WTC11 (cell line): ENCODE measurements at regions not wholly inside any gene's neighbourhood (a gene's known extent, or its start where the extent isn't known, plus 50 kb on each side); places are given as distances from the start of the nearest gene placed in this dataset.

Experiments
- ATAC-seq: fragments of 200-7000 bp; cut with Tn5 transposase; 2 replicates; pipeline ENCODE4 v1.10.0; 2021; ENCODE audit warnings: mild to moderate bottlenecking, moderate library complexity
- CTCF ChIA-PET: fragments of 300-600 bp; sonication (Branson Sonifier 250); formaldehyde crosslinking; loops from one replicate; lab custom pipeline; 2021; ENCODE audit warnings: antibody characterized with exemption; lab: Charles Lee
- POLR2A ChIA-PET: fragments of 350-600 bp; sonication (Branson Sonifier 250); formaldehyde crosslinking; loops from one replicate; lab custom pipeline; 2021; ENCODE audit warnings: antibody characterized with exemption; lab: Charles Lee
- DNase-seq: peaks from one replicate; pipeline ENCODE4 v3.0.0; 2021; ENCODE audit warnings: low spot score
- H3K27ac Mint-ChIP-seq: 2 replicates; pipeline ENCODE4 v1.8.0; 2021; ENCODE audit warnings: mixed read lengths
- H3K27me3 Mint-ChIP-seq: 2 replicates; pipeline ENCODE4 v1.8.0; 2021; ENCODE audit warnings: low read depth, mild to moderate bottlenecking, moderate library complexity, mixed read lengths
- H3K36me3 Mint-ChIP-seq: 2 replicates; pipeline ENCODE4 v1.8.0; 2021; ENCODE audit warnings: mixed read lengths
- H3K4me1 Mint-ChIP-seq: 2 replicates; pipeline ENCODE4 v1.8.0; 2022; ENCODE audit warnings: mixed read lengths
- H3K4me3 Mint-ChIP-seq: 2 replicates; pipeline ENCODE4 v1.8.0; 2021; ENCODE audit warnings: mild to moderate bottlenecking, moderate library complexity, mixed read lengths
- H3K9me3 Mint-ChIP-seq: 2 replicates; pipeline ENCODE4 v1.8.0; 2021; ENCODE audit warnings: mixed read lengths
- CREB1 ChIP-seq: sonication (generic); formaldehyde crosslinking; IDR thresholded peaks from 2 replicates; pipeline ENCODE4 v1.8.0; 2023; ENCODE audit warnings: mild to moderate bottlenecking, missing genetic modification reagents
- CTCF ChIP-seq: fragments of 200-600 bp; IDR thresholded peaks from 2 replicates; pipeline ENCODE4 v1.8.0; 2022; ENCODE audit warnings: antibody characterized with exemption
- ETV6 ChIP-seq: sonication (generic); formaldehyde crosslinking; IDR thresholded peaks from 2 replicates; pipeline ENCODE4 v1.8.1; 2022; ENCODE audit warnings: mild to moderate bottlenecking, missing genetic modification reagents
- FOXK1 ChIP-seq: sonication (generic); formaldehyde crosslinking; IDR thresholded peaks from 2 replicates; pipeline ENCODE4 v1.8.0; 2022; ENCODE audit warnings: mild to moderate bottlenecking, moderate library complexity, missing genetic modification reagents
- HMGXB4 ChIP-seq: sonication (generic); formaldehyde crosslinking; IDR thresholded peaks from 2 replicates; pipeline ENCODE4 v1.8.1; 2023; ENCODE audit warnings: mild to moderate bottlenecking, moderate library complexity, missing genetic modification reagents
- JUN ChIP-seq: sonication (generic); formaldehyde crosslinking; IDR thresholded peaks from 2 replicates; pipeline ENCODE4 v1.8.0; 2023; ENCODE audit warnings: mild to moderate bottlenecking, missing genetic modification reagents
- MXD4 ChIP-seq: fragments of 250-450 bp; sonication (Bioruptor Pico); IDR thresholded peaks from 2 replicates; pipeline ENCODE4 v1.8.0; 2021; ENCODE audit warnings: mild to moderate bottlenecking, moderate library complexity, borderline replicate concordance
- MYBL2 ChIP-seq: sonication (generic); formaldehyde crosslinking; IDR thresholded peaks from 2 replicates; pipeline ENCODE4 v1.8.1; 2023; ENCODE audit warnings: mild to moderate bottlenecking, moderate library complexity, missing genetic modification reagents
- NFE2L1 ChIP-seq: sonication (generic); formaldehyde crosslinking; IDR thresholded peaks from 2 replicates; pipeline ENCODE4 v1.8.1; 2023; ENCODE audit warnings: missing genetic modification reagents
- OVOL2 ChIP-seq: fragments of 250-450 bp; sonication (Bioruptor Pico); IDR thresholded peaks from 2 replicates; pipeline ENCODE4 v1.9.0; 2021; ENCODE audit warnings: mild to moderate bottlenecking, borderline replicate concordance
- TP53 ChIP-seq: sonication (generic); formaldehyde crosslinking; IDR thresholded peaks from 2 replicates; pipeline ENCODE4 v1.8.1; 2023; ENCODE audit warnings: mild to moderate bottlenecking, missing genetic modification reagents
- ZBTB21 ChIP-seq: sonication (generic); formaldehyde crosslinking; IDR thresholded peaks from 2 replicates; pipeline ENCODE4 v1.8.1; 2023; ENCODE audit warnings: mild to moderate bottlenecking, missing genetic modification reagents, borderline replicate concordance
- ZNF532 ChIP-seq: fragments of 250-450 bp; sonication (Bioruptor Pico); IDR thresholded peaks from 2 replicates; pipeline ENCODE4 v1.9.0; 2021; ENCODE audit warnings: mild to moderate bottlenecking, borderline replicate concordance
- TF ChIP-seq, protein P1 (sequence below): sonication (generic); formaldehyde crosslinking; IDR thresholded peaks from 2 replicates; pipeline ENCODE4 v1.8.0; 2022; ENCODE audit warnings: mild to moderate bottlenecking, missing genetic modification reagents
- TF ChIP-seq, protein P2 (sequence below): fragments of 250-450 bp; sonication (Bioruptor Pico); IDR thresholded peaks from 2 replicates; pipeline ENCODE4 v1.8.0; 2021; ENCODE audit warnings: mild to moderate bottlenecking
- TF ChIP-seq, protein P3 (sequence below): sonication (generic); formaldehyde crosslinking; IDR thresholded peaks from 2 replicates; pipeline ENCODE4 v1.8.1; 2022; ENCODE audit warnings: low read depth, missing genetic modification reagents, borderline replicate concordance

DNA sequence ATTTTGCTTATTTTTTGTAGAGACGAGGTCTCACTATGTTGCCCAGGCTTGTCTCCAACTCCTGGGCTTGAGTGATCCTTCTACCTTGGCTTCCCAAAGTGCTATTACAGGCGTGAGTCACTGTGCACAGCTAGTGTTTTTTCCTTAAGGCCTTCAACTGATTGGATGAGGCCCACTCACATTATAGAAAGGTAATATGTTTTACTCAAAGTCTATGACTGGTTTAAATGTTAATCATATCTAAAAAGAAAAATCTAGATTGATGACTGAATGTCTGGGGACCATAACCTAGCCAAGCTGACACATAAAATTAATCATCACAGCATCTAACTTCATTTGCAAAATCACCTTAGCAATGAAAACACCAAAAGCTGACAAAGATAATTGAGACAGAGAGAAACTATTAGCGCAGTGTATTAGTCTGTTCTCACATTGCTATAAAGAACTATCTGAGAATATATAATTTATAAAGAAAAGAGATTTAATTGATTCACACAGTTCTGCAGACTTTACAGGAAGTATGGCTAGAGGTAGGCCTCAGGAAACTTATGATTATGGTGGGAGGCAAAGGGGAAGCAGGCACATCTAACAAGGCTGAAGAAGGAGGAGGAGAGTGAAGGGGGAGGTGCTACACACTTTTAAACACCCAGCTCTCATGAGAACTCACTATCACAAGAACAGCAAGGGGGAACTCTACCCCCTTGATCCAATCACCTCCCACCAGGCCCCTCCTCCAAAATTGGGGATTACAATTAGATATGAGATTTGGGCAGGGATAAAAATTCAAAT lies 66.8 kb upstream of the ARHGAP18 start:
- Mint-ChIP-seq H3K36me3 (peaks cover 5% of the 10 kb centered on the region; the same call in 1 of the 2 replicates), H3K4me3 (no peak overlapping the region)
- POLR2A ChIA-PET = no interaction called here

GRCh38 chr6:129774697-129775447 lies 64.9 kb upstream of the ARHGAP18 start:
- H3K27me3 Mint-ChIP-seq = peaks cover 3% of the 10 kb centered on the region; the same call in 1 of the 2 replicates
- peaks cover 6% of the 10 kb centered on the region for H3K4me1 Mint-ChIP-seq
- H3K9me3 Mint-ChIP-seq = peaks cover 24% of the 10 kb centered on the region
- TF ChIP-seq ETV6 (CRISPR knock-in tag) = no peak
- no peak for TF ChIP-seq OVOL2 (CRISPR knock-in tag)
- TF ChIP-seq, protein P1, sequence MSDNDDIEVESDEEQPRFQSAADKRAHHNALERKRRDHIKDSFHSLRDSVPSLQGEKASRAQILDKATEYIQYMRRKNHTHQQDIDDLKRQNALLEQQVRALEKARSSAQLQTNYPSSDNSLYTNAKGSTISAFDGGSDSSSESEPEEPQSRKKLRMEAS (CRISPR knock-in tag) = peak; percentile 22; the same call in 1 of the 2 replicates
- 0 out of 2 replicates have a peak, but pooled peaks have one; percentile 19 for TF ChIP-seq FOXK1 (CRISPR knock-in tag)
- TF ChIP-seq MYBL2 = no peak
- peak; percentile 90 for TF ChIP-seq CTCF
- TF ChIP-seq HMGXB4 (CRISPR knock-in tag) = 0 out of 2 replicates have a peak, but pooled peaks have one; percentile 19
- peak overlapping the region; percentile 60 for H3K4me3 Mint-ChIP-seq
- POLR2A ChIA-PET = no interaction called here
- no peak overlapping the region for H3K27ac Mint-ChIP-seq
- CTCF ChIA-PET = interaction anchor here (0.6 to 2.2 kb wide), 46 partner anchors 8 to 508 kb away, joined by 3 to 31 read pairs (median 4); partner anchors contain the start of gene ARHGAP18
- peak; percentile 95 for ATAC-seq
- DNase-seq = peak; percentile 86
- H3K36me3 Mint-ChIP-seq = peaks cover 5% of the 10 kb centered on the region; the same call in 1 of the 2 replicates

More for the DNA sequence above, 66.8 kb upstream of the ARHGAP18 start:
- H3K27me3 Mint-ChIP-seq = no peaks in the 10 kb centered on the region
- H3K4me1 Mint-ChIP-seq = peaks cover 6% of the 10 kb centered on the region
- H3K9me3 Mint-ChIP-seq = peaks cover 21% of the 10 kb centered on the region
- no peak for TF ChIP-seq CREB1 (CRISPR knock-in tag)
- TF ChIP-seq, all 79 proteins: peak for 0
- no peak for DNase-seq
- H3K27ac Mint-ChIP-seq = no peak overlapping the region
- CTCF ChIA-PET = interaction anchor here (0.9 to 1.5 kb wide), 2 partner anchors 160 to 244 kb away, joined by 3 read pairs; no protein-coding TSS in a partner anchor
- no peak for ATAC-seq

DNA sequence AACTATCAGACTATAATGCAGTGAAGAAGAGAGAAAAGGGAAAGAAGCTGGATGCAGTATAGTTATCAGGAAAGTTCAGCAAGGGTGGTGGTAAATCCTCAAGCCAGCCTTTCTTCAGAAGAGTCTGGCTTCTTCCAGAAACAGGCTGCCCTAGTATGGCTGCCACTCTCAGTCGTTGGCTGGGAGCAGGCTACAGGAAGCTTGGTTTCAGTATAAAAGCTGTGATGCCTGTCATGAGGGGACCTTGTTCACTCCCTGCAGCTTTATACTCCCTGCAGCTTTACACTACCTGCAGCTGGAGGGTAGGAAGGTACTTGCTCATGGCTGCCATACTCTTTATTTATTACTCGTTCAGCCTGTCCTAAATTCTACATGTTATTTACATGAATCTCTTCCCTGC lies 63.3 kb upstream of the ARHGAP18 start:
- ChIA-PET POLR2A (interaction anchor here (0.6 kb wide), 1 partner anchor 134 kb away, joined by 3 read pairs; no protein-coding TSS in a partner anchor), CTCF (no interaction called here)
- H3K4me1 Mint-ChIP-seq = peaks cover 6% of the 10 kb centered on the region
- H3K9me3 Mint-ChIP-seq = peaks cover 14% of the 10 kb centered on the region
- peaks cover 10% of the 10 kb centered on the region for H3K27me3 Mint-ChIP-seq
- DNase-seq (no peak), ATAC-seq (no peak)
- no peak overlapping the region for H3K4me3 Mint-ChIP-seq
- 0 out of 2 replicates have a peak, but pooled peaks cover 5% of the 10 kb centered on the region for H3K36me3 Mint-ChIP-seq
- no peak overlapping the region for H3K27ac Mint-ChIP-seq
- TF ChIP-seq JUN (CRISPR knock-in tag) = no peak
- no peak for TF ChIP-seq ZNF532 (CRISPR knock-in tag)
- no peak for TF ChIP-seq NFE2L1
- no peak for TF ChIP-seq MYBL2
- TF ChIP-seq, protein P2, sequence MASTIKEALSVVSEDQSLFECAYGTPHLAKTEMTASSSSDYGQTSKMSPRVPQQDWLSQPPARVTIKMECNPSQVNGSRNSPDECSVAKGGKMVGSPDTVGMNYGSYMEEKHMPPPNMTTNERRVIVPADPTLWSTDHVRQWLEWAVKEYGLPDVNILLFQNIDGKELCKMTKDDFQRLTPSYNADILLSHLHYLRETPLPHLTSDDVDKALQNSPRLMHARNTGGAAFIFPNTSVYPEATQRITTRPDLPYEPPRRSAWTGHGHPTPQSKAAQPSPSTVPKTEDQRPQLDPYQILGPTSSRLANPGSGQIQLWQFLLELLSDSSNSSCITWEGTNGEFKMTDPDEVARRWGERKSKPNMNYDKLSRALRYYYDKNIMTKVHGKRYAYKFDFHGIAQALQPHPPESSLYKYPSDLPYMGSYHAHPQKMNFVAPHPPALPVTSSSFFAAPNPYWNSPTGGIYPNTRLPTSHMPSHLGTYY (CRISPR knock-in tag) = no peak
- TF ChIP-seq MXD4 (CRISPR knock-in tag) = no peak
- no peak for TF ChIP-seq TP53 (CRISPR knock-in tag)
- no peak for TF ChIP-seq ZBTB21 (CRISPR knock-in tag)
- TF ChIP-seq, protein P3, sequence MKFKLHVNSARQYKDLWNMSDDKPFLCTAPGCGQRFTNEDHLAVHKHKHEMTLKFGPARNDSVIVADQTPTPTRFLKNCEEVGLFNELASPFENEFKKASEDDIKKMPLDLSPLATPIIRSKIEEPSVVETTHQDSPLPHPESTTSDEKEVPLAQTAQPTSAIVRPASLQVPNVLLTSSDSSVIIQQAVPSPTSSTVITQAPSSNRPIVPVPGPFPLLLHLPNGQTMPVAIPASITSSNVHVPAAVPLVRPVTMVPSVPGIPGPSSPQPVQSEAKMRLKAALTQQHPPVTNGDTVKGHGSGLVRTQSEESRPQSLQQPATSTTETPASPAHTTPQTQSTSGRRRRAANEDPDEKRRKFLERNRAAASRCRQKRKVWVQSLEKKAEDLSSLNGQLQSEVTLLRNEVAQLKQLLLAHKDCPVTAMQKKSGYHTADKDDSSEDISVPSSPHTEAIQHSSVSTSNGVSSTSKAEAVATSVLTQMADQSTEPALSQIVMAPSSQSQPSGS = no peak
